PC-3 (cell line): ENCODE measurements at regions not wholly inside any gene's neighbourhood (a gene's known extent, or its start where the extent isn't known, plus 50 kb on each side); places are given as distances from the start of the nearest gene placed in this dataset.

Experiments
- ATAC-seq: fragments of 200-7000 bp; cut with Tn5 transposase; 2 replicates; pipeline ENCODE4 v1.9.1; 2020; ENCODE audit warnings: mild to moderate bottlenecking, moderate library complexity
- BruUV-seq: library from RNA; stranded (reverse); fragments of 400-500 nt; replicated peaks from 2 replicates; lab custom pipeline; 2021; lab: Mats Ljungman, UMichigan
- CTCF ChIA-PET: fragments of 300-600 bp; sonication (Branson Sonifier 250); formaldehyde crosslinking; loops from one replicate; lab custom pipeline; 2022; ENCODE audit warnings: antibody characterized with exemption; lab: Charles Lee
- POLR2A ChIA-PET: fragments of 300-600 bp; sonication (Branson Sonifier 250); formaldehyde crosslinking; loops from one replicate; lab custom pipeline; 2022; ENCODE audit warnings: antibody characterized with exemption; ENCODE audit not compliant: unreplicated experiment; lab: Charles Lee
- DNase-seq: peaks from one replicate; pipeline ENCODE4 v3.0.0-alpha.2; 2015
- H2AFZ ChIP-seq: fragments of 300-600 bp; sonication (generic); 2 replicates; pipeline ENCODE4 v1.6.0; 2016; ENCODE audit warnings: antibody characterized with exemption, low read length
- H3F3A ChIP-seq: fragments of 300-600 bp; sonication (generic); one replicate; pipeline ENCODE4 v1.6.0; 2017; ENCODE audit warnings: antibody characterized with exemption, low read length, control low read depth, mild to moderate bottlenecking; ENCODE audit not compliant: unreplicated experiment
- H3K27ac ChIP-seq: fragments of 300-600 bp; sonication (generic); 2 replicates; pipeline ENCODE4 v1.5.1; 2016; ENCODE audit warnings: mild to moderate bottlenecking, low read length
- H3K27me3 ChIP-seq: fragments of 300-600 bp; sonication (generic); 2 replicates; pipeline ENCODE4 v1.6.1; 2016; ENCODE audit warnings: low read length, mixed read lengths
- H3K36me3 ChIP-seq: fragments of 300-600 bp; sonication (generic); 2 replicates; pipeline ENCODE4 v1.6.1; 2016; ENCODE audit warnings: low read depth, mixed run types, low read length, mixed read lengths
- H3K4me1 ChIP-seq: fragments of 300-600 bp; sonication (generic); 2 replicates; pipeline ENCODE4 v1.5.1; 2016; ENCODE audit warnings: low read length; ENCODE audit not compliant: insufficient read depth
- H3K4me2 ChIP-seq: fragments of 300-600 bp; sonication (generic); 2 replicates; pipeline ENCODE4 v1.6.0; 2016; ENCODE audit warnings: low read length
- H3K4me3 ChIP-seq: fragments of 300-600 bp; sonication (generic); 2 replicates; pipeline ENCODE4 v1.5.1; 2016; ENCODE audit warnings: mild to moderate bottlenecking, low read length, mixed read lengths
- H3K79me2 ChIP-seq: fragments of 300-600 bp; sonication (generic); 2 replicates; pipeline ENCODE4 v1.6.1; 2017; ENCODE audit warnings: low read length, mixed read lengths
- H3K9ac ChIP-seq: fragments of 300-600 bp; sonication (generic); 2 replicates; pipeline ENCODE4 v1.6.0; 2016; ENCODE audit warnings: mild to moderate bottlenecking, low read length
- H3K9me2 ChIP-seq: fragments of 300-600 bp; sonication (generic); replicated peaks from 2 replicates; pipeline ENCODE4 v1.6.1; 2016; ENCODE audit warnings: mixed run types, low read length, mixed read lengths
- H3K9me3 ChIP-seq: fragments of 300-600 bp; sonication (generic); 2 replicates; pipeline ENCODE4 v1.6.1; 2016; ENCODE audit warnings: low read length, mixed read lengths
- H4K20me1 ChIP-seq: fragments of 300-600 bp; sonication (generic); 2 replicates; pipeline ENCODE4 v1.6.1; 2016; ENCODE audit warnings: low read length, mixed read lengths
- EZH2 ChIP-seq: fragments of 300-600 bp; sonication (generic); IDR thresholded peaks from one replicate; pipeline ENCODE4 v1.6.1; 2017; ENCODE audit warnings: antibody characterized with exemption, mild to moderate bottlenecking, low read length; ENCODE audit not compliant: unreplicated experiment
- EZH2phosphoT487 ChIP-seq: fragments of 300-600 bp; sonication (generic); IDR thresholded peaks from 2 replicates; pipeline ENCODE4 v1.6.1; 2018; ENCODE audit warnings: mild to moderate bottlenecking, antibody characterized with exemption, low read length, borderline replicate concordance
- intact Hi-C: fragments of 100-400 bp; cut with micrococcal nuclease; formaldehyde crosslinking; loops from 2 replicates; pipeline ENCODE4 v1.9.0; 2023
- TF ChIP-seq, protein P1 (sequence below): fragments of 300-600 bp; sonication (generic); conservative IDR thresholded peaks from 2 replicates; pipeline ENCODE4 v1.5.1; 2017; ENCODE audit warnings: antibody characterized with exemption, low read depth, mild to moderate bottlenecking, low read length

DNA sequence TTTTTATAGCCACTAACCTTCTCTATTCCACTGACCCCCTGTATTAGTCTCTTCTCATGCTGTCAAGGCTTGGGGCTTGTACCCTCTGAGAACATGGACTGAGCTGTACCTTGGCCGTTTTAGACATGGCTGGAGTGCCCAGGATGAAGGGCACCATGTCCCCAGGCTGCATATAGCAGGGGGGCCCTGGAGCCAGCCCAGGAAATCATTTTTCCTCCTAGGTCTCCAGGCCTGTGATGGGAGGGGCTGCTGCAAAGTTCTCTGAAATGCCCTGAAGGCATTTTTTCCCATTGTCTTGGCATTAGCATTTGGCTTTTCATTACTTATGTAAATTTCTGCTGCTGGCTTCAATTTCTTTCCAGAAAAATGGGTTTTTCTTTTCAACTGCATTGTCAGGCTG, 119.5 kb downstream of the NTMT2 start:
- intact Hi-C loops = no loop called here
- H2AFZ ChIP-seq = no peak overlapping the region
- no peaks in the 10 kb centered on the region for H3K79me2 ChIP-seq
- no peaks in the 10 kb centered on the region for H3K36me3 ChIP-seq
- no peaks in the 10 kb centered on the region for H4K20me1 ChIP-seq
- H3K4me2 ChIP-seq = no peak overlapping the region
- H3K27me3 ChIP-seq = peaks cover 15% of the 10 kb centered on the region
- ATAC-seq (no peak), DNase-seq (no peak)
- CTCF ChIA-PET = no interaction called here
- POLR2A ChIA-PET = no interaction called here
- no peaks in the 10 kb centered on the region for H3K9me2 ChIP-seq
- H3K9me3 ChIP-seq = no peaks in the 10 kb centered on the region
- no peaks in the 10 kb centered on the region for H3F3A ChIP-seq
- no peak overlapping the region for H3K4me3 ChIP-seq
- BruUV-seq = no TSS peak
- H3K27ac ChIP-seq = no peak overlapping the region
- TF ChIP-seq, protein P1, sequence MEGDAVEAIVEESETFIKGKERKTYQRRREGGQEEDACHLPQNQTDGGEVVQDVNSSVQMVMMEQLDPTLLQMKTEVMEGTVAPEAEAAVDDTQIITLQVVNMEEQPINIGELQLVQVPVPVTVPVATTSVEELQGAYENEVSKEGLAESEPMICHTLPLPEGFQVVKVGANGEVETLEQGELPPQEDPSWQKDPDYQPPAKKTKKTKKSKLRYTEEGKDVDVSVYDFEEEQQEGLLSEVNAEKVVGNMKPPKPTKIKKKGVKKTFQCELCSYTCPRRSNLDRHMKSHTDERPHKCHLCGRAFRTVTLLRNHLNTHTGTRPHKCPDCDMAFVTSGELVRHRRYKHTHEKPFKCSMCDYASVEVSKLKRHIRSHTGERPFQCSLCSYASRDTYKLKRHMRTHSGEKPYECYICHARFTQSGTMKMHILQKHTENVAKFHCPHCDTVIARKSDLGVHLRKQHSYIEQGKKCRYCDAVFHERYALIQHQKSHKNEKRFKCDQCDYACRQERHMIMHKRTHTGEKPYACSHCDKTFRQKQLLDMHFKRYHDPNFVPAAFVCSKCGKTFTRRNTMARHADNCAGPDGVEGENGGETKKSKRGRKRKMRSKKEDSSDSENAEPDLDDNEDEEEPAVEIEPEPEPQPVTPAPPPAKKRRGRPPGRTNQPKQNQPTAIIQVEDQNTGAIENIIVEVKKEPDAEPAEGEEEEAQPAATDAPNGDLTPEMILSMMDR = no peak
- no peak overlapping the region for H3K9ac ChIP-seq
- no peaks in the 10 kb centered on the region for H3K4me1 ChIP-seq

DNA sequence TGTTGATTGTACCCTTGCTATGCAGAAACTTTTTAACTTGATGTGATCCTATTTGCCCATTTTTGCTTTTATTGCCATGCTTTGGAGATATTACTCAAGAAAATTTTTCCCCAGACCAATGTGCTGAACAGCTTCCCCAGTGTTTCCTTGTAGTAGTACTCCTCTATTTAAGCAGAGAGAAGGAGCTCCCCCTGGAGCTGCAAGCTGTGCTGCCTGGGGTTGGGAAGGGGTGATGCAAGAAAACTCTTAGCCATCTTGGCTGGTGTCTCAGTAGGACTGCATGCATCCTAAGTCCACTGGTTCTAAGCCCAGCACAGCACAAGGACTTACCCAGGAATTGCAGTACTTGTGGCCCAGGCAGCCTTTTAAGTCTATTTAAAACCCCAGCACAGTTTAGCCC, 121.6 kb downstream of the NTMT2 start:
- ChIA-PET CTCF (no interaction called here), POLR2A (no interaction called here)
- H3K9me3 ChIP-seq = no peaks in the 10 kb centered on the region
- DNase-seq = no peak
- H3K27me3 ChIP-seq = peaks cover 22% of the 10 kb centered on the region
- ATAC-seq = no peak
- no peaks in the 10 kb centered on the region for H4K20me1 ChIP-seq
- no peak overlapping the region for H3K27ac ChIP-seq
- no peaks in the 10 kb centered on the region for H3K79me2 ChIP-seq
- no peaks in the 10 kb centered on the region for H3F3A ChIP-seq
- no peak overlapping the region for H2AFZ ChIP-seq
- intact Hi-C loops = no loop called here
- no peak overlapping the region for H3K4me2 ChIP-seq
- no TSS peak for BruUV-seq
- no peak overlapping the region for H3K9ac ChIP-seq
- TF ChIP-seq, protein P1 = 0 out of 2 replicates have a peak, but pooled peaks have one; percentile 10
- TF ChIP-seq EZH2 = no peak
- H3K4me3 ChIP-seq = no peak overlapping the region
- H3K36me3 ChIP-seq = no peaks in the 10 kb centered on the region
- H3K9me2 ChIP-seq = no peaks in the 10 kb centered on the region
- H3K4me1 ChIP-seq = no peaks in the 10 kb centered on the region

DNA sequence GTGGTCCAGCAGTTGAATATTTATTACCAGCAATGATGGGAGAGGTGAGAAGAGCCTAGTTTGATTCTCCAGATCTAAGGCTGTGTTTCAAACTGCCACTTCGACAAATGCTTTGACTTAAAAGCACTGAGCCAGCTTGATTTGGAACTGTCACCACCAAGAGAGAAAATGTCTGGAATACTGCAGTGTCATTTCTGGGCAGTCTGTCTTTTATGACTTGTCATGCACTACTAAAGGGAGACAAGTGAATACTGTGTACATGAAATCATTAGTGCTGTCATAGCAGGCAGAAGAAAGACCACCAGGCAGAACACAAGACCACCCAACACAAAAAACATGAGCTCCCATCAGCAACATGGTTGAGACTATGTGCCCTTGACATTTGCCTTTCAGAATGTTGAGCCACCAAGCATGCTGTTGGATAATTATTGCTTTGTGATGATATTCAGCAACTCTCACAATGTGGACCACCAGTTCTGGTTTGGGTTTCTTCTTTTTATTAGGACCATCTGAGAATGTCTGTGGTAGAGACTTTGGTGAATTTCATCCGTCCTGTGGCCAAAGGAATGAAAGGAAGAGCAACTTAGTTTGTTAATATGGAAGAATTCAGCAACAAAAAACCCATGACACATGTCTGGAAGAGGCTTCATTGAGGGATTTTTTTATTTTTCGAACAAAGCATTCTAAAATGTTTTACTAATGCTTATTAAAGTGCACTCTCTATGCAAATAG, 125.8 kb downstream of the NTMT2 start:
- intact Hi-C loops = no loop called here
- Histone ChIP-seq H2AFZ (no peak overlapping the region), H3K27me3 (peaks cover 39% of the 10 kb centered on the region), H3K36me3 (no peaks in the 10 kb centered on the region), H3K9ac (no peak overlapping the region), H3F3A (no peaks in the 10 kb centered on the region), H3K4me3 (no peak overlapping the region), H3K79me2 (no peaks in the 10 kb centered on the region), H3K9me3 (no peaks in the 10 kb centered on the region), H3K9me2 (no peaks in the 10 kb centered on the region), H3K4me1 (no peaks in the 10 kb centered on the region), H4K20me1 (no peaks in the 10 kb centered on the region), H3K27ac (no peak overlapping the region), H3K4me2 (no peak overlapping the region)
- CTCF ChIA-PET = interaction anchor here (0.5 kb wide), 1 partner anchor 120 kb away, joined by 3 read pairs; no protein-coding TSS in a partner anchor
- no peak for TF ChIP-seq EZH2phosphoT487
- no peak for TF ChIP-seq EZH2
- TF ChIP-seq, protein P1 = no peak
- ATAC-seq = no peak
- POLR2A ChIA-PET = no interaction called here
- DNase-seq = no peak
- no TSS peak for BruUV-seq
